ENCODE measurements at regions not wholly inside any gene's neighbourhood (a gene's known extent, or its start where the extent isn't known, plus 50 kb on each side); places are given as distances from the start of the nearest gene placed in this dataset.

GRCh38 chr9:105963343-105964099, 269.2 kb downstream of the TMEM38B start:
- no peak for TF ChIP-seq CTCF (IDR thresholded peaks at IDR 0.05)
- TF ChIP-seq POLR2A (IDR thresholded peaks at IDR 0.05), result no peak

Measured in uterus (tissue), 2 donors.